Esophagus muscularis mucosa (tissue), 4 donors: ENCODE measurements at regions not wholly inside any gene's neighbourhood (a gene's known extent, or its start where the extent isn't known, plus 50 kb on each side); places are given as distances from the start of the nearest gene placed in this dataset.

ENCODE experiments used
- DNase-seq: peaks from one replicate; pipeline ENCODE4 v3.0.0-alpha.2; 2017; ENCODE audit errors: extremely low spot score
- H3K27ac ChIP-seq, 4 donors: fragments of 200-600 bp; sonication (generic); replicated peaks in 1 of 4; 1 replicate in 3 of 4; 2 replicates in 1 of 4; pipeline ENCODE4 v1.5.1; 2016 to 2019; ENCODE audit warnings: mild to moderate bottlenecking in 1 of 4
- H3K27me3 ChIP-seq, 4 donors: fragments of 200-600 bp; sonication (generic); one replicate each; pipeline versions ENCODE4 v1.5.1 to v1.6.0; 2016 to 2019
- H3K36me3 ChIP-seq, 4 donors: fragments of 200-600 bp; sonication (generic); one replicate each; pipeline ENCODE4 v1.5.1; 2016 to 2019
- H3K4me1 ChIP-seq, 4 donors: fragments of 200-600 bp; sonication (generic); one replicate each; pipeline ENCODE4 v1.5.1; 2016 to 2019
- H3K4me3 ChIP-seq, 4 donors: fragments of 200-600 bp; sonication (generic); 1 replicate in 2 of 4; 2 replicates in 2 of 4; pipeline ENCODE4 v1.5.1; 2016 to 2019; ENCODE audit warnings: mild to moderate bottlenecking in 4 of 4, moderate library complexity in 1 of 4
- H3K9me3 ChIP-seq, 4 donors: fragments of 200-600 bp; sonication (generic); 1 replicate in 3 of 4; 2 replicates in 1 of 4; pipeline ENCODE4 v1.5.1; 2016 to 2019
- CTCF ChIP-seq, 3 experiments: fragments of 200-600 bp in 2 of 3; fragments of 450-650 bp in 1 of 3; sonication (generic) in 2 of 3; IDR thresholded peaks; one replicate each; pipeline ENCODE4 v1.5.1; 2017 to 2019; ENCODE audit warnings: antibody characterized with exemption in 3 of 3, mild to moderate bottlenecking in 2 of 3, moderate library complexity in 1 of 3
- EP300 ChIP-seq: sonication (generic); formaldehyde crosslinking; IDR thresholded peaks from one replicate; pipeline ENCODE4 v1.6.1; 2017; ENCODE audit warnings: antibody characterized with exemption
- POLR2A ChIP-seq: fragments of 450-650 bp; IDR thresholded peaks from one replicate; pipeline ENCODE4 v1.6.1; 2017; ENCODE audit warnings: antibody characterized with exemption, moderate library complexity, mild to moderate bottlenecking, low read depth
- POLR2AphosphoS5 ChIP-seq, 2 donors: sonication (generic); formaldehyde crosslinking; IDR thresholded peaks; one replicate each; pipeline ENCODE4 v1.6.1; 2017; ENCODE audit warnings: antibody characterized with exemption in 2 of 2
- WGBS: methylation state at CpG from one replicate; pipeline ENCODE4 v1.1.5; 2018; 5-methylcytosine and 5-hydroxymethylcytosine counted together
- intact Hi-C: fragments of 100-400 bp; cut with DNase I; formaldehyde crosslinking; loops from one replicate; pipeline ENCODE4 v1.15.1; 2023

GRCh38 chr21:31548688-31549087, 110.8 kb upstream of the SOD1 start:
- intact Hi-C loops, result no loop called here
- Histone ChIP-seq H3K4me3 (no peak overlapping the region), H3K27ac (no peak overlapping the region), H3K36me3 (no peaks in the 10 kb centered on the region), H3K4me1 (no peaks in the 10 kb centered on the region), H3K27me3 (peaks cover 0 to 21% (median 0%) of the 10 kb centered on the region in 4 donors), H3K9me3 (no peaks in the 10 kb centered on the region)
- TF ChIP-seq POLR2AphosphoS5 (IDR thresholded peaks at IDR 0.05) (no peak), CTCF (IDR thresholded peaks at IDR 0.05) (no peak), POLR2A (no peak), EP300 (no peak)
- no peak for DNase-seq
- WGBS, result 90% methylated on average over 3 of the region's 3 CpGs

- intact Hi-C loops, result no loop called here
- no peak for DNase-seq
- Histone ChIP-seq H3K4me1 (no peaks in the 10 kb centered on the region), H3K4me3 (no peak overlapping the region), H3K9me3 (no peaks in the 10 kb centered on the region), H3K27ac (no peak overlapping the region), H3K27me3 (peaks cover 0 to 9% (median 0%) of the 10 kb centered on the region in 4 donors), H3K36me3 (no peaks in the 10 kb centered on the region)
- no peak for TF ChIP-seq POLR2AphosphoS5 (IDR thresholded peaks at IDR 0.05)
- TF ChIP-seq CTCF (IDR thresholded peaks at IDR 0.05), result no peak
- no peak for TF ChIP-seq EP300
- no peak for TF ChIP-seq POLR2A
- WGBS, result 87% methylated on average over 3 of the region's 3 CpGs
Measured at GRCh38 chr21:31546443-31547170, 112.9 kb upstream of the SOD1 start.

GRCh38 chr21:31545036-31545435, 114.5 kb upstream of the SOD1 start:
- H3K4me3 ChIP-seq, result no peak overlapping the region
- H3K9me3 ChIP-seq, result no peaks in the 10 kb centered on the region
- intact Hi-C loops, result no loop called here
- DNase-seq, result no peak
- TF ChIP-seq POLR2AphosphoS5 (IDR thresholded peaks at IDR 0.05) (no peak), EP300 (no peak), POLR2A (no peak), CTCF (IDR thresholded peaks at IDR 0.05) (no peak)
- H3K27ac ChIP-seq, result no peak overlapping the region
- no peaks in the 10 kb centered on the region for H3K4me1 ChIP-seq
- WGBS, result 100% methylated on average over 1 of the region's 1 CpG
- H3K36me3 ChIP-seq, result no peaks in the 10 kb centered on the region
- H3K27me3 ChIP-seq, result peaks cover 0 to 6% (median 0%) of the 10 kb centered on the region in 4 donors

GRCh38 chr21:31543191-31543590, 116.3 kb upstream of the SOD1 start:
- H3K4me3 ChIP-seq, result no peak overlapping the region
- no peak for DNase-seq
- intact Hi-C loops, result no loop called here
- no peaks in the 10 kb centered on the region for H3K36me3 ChIP-seq
- no peaks in the 10 kb centered on the region for H3K27me3 ChIP-seq
- H3K9me3 ChIP-seq, result no peaks in the 10 kb centered on the region
- 70% methylated on average over 16 of the region's 16 CpGs for WGBS
- TF ChIP-seq POLR2AphosphoS5 (IDR thresholded peaks at IDR 0.05), result no peak
- TF ChIP-seq EP300, result no peak
- TF ChIP-seq CTCF (IDR thresholded peaks at IDR 0.05), result no peak
- no peak for TF ChIP-seq POLR2A
- H3K4me1 ChIP-seq, result no peaks in the 10 kb centered on the region
- no peak overlapping the region for H3K27ac ChIP-seq

- Histone ChIP-seq H3K4me3 (no peak overlapping the region), H3K36me3 (no peaks in the 10 kb centered on the region), H3K27ac (no peak overlapping the region), H3K27me3 (no peaks in the 10 kb centered on the region), H3K9me3 (no peaks in the 10 kb centered on the region), H3K4me1 (no peaks in the 10 kb centered on the region)
- 50% methylated on average over 10 of the region's 10 CpGs for WGBS
- intact Hi-C loops, result no loop called here
- DNase-seq, result no peak
- no peak for TF ChIP-seq POLR2A
- no peak for TF ChIP-seq POLR2AphosphoS5 (IDR thresholded peaks at IDR 0.05)
- no peak for TF ChIP-seq CTCF (IDR thresholded peaks at IDR 0.05)
- no peak for TF ChIP-seq EP300
Measured at GRCh38 chr21:31538816-31539215, 120.7 kb upstream of the SOD1 start.
